GM12873 (cell line): ENCODE measurements at regions not wholly inside any gene's neighbourhood (a gene's known extent, or its start where the extent isn't known, plus 50 kb on each side); places are given as distances from the start of the nearest gene placed in this dataset.

ENCODE experiments used
- TF ChIP-seq, protein P1 (sequence below): IDR thresholded peaks from 2 replicates; pipeline ENCODE4 v1.5.1; 2012; ENCODE audit warnings: low read depth, mild to moderate bottlenecking, moderate library complexity, low read length, control low read depth; ENCODE audit not compliant: insufficient read depth; ENCODE audit errors: missing control alignments

DNA sequence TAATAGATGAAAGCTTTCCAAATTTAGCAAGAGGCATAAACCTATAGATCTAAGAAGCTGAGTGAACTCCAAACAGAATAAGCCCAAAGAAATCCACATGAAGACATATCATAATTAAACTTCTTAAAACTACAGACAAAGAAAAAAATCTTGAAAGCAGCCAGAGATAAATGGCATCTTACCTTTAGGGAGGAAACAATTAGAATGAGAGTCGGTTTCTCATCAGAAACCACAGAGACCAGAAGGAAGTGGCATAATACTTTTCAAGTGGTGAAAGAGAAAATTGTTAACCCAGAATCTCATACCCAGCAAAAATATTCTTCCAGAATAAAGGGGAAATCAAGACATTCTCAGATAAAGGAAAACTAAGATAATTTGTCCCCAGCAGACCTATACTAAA lies 98.9 kb upstream of the NANOS1 start:
- TF ChIP-seq, protein P1, sequence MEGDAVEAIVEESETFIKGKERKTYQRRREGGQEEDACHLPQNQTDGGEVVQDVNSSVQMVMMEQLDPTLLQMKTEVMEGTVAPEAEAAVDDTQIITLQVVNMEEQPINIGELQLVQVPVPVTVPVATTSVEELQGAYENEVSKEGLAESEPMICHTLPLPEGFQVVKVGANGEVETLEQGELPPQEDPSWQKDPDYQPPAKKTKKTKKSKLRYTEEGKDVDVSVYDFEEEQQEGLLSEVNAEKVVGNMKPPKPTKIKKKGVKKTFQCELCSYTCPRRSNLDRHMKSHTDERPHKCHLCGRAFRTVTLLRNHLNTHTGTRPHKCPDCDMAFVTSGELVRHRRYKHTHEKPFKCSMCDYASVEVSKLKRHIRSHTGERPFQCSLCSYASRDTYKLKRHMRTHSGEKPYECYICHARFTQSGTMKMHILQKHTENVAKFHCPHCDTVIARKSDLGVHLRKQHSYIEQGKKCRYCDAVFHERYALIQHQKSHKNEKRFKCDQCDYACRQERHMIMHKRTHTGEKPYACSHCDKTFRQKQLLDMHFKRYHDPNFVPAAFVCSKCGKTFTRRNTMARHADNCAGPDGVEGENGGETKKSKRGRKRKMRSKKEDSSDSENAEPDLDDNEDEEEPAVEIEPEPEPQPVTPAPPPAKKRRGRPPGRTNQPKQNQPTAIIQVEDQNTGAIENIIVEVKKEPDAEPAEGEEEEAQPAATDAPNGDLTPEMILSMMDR, result no peak

DNA sequence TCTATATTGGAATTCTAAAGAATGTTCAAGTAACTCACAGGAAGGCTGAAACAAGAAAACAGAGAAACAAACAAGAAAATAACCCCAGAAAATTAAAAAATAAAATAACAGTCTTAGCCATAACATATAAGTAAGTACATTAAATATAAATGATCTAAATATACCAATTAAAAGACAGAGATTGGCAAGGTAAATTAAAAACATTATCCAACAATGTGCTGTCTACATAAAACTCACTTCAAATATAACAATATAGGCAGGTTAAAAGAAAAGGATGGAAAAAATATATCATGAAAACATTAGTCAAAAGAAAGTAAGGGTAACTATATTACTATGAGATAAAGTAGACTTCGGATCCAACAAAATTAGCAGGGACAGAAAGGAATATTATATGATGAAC lies 98.1 kb upstream of the NANOS1 start:
- TF ChIP-seq, protein P1, result no peak

DNA sequence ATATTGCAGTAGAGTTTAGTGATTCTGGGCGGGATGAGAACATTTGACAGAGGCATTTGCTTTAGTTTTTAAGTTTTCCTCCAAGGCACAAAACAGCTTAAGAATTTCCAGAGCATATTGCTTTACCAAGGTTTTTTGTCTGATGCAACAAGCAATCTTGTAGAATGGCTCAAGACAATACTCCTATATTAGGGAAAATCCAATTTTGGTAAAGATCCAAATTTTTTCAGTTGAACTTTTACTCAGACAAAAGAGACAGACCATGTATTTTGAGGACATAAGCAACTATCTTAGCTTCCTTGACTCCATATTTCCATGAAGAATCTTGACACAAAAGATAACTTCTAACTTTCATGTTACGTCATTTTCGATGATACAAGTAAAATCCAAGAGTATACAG lies 92.3 kb upstream of the NANOS1 start:
- TF ChIP-seq, protein P1, result no peak

DNA sequence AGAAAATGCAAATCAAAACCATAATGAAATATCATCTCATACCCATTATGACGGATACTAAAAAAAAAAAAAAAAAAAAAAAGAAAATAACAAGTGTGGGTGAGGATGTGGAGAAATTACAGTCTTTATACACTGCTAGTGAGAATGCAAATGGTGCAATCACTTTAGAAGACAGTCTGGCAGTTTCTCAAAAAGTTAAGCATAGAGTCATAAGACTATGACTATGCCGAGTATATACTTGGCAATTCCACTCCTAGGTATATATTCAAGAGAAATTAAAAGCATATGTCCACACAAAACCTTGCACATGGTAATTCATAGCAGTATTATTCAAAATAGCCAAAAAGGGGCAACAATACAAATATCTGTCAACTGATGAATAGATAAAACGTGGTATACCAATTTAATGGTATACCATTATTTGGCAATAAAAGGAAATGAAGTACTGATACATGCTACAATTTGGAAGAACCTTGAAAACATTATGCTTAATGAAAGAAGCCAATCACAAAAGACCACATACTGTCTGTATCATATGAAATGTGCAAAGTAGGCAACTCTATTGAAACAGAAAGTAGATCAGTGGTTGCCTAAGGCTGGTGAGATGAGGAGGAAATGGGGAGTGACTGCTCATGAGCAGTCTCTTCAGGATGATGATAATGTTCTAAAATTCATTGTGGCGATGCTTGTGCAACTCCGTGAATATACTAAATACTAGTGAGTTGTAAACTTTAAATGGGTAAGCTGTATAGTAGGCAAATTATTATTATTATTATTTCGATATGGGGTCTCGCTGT lies 90.1 kb upstream of the NANOS1 start:
- TF ChIP-seq, protein P1, result no peak

DNA sequence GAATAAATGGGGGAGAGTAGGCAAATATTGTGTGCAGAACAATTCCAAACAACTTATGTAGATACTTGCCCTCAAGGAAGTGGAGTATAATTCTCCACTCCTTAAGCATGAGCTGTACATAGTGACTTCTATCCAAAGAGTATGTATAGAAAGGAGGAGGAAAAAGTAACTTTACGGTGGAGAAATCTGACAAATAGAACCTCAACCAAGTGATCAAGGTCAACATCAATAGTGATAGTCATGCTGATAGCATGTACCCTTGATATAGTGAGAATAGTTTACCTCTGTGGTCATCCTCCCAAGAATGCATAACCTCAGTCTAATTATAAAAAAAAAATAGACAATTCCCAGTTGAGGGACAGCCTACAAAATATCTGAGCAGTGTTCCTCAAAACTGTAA lies 89.1 kb upstream of the NANOS1 start:
- TF ChIP-seq, protein P1, result no peak

DNA sequence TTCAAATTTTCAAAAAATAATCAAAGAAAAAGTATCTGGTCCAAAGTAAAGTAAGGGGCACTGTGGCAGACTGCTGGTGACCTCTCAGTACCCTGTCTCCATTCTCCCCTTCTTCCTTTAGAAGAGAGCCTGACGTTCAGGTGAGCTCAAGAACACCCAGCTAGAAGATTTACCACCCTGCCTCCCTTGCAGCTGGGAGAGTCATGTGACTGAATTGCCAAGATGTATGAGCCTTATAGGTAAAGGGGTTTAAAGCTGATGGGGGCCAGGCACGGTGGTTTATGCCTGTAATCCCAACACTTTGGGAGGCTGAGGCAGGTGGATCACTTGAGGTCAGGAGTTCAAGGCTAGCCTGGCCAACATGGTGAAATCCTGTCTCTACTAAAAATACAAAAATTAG lies 86.3 kb upstream of the NANOS1 start:
- TF ChIP-seq, protein P1, result no peak

DNA sequence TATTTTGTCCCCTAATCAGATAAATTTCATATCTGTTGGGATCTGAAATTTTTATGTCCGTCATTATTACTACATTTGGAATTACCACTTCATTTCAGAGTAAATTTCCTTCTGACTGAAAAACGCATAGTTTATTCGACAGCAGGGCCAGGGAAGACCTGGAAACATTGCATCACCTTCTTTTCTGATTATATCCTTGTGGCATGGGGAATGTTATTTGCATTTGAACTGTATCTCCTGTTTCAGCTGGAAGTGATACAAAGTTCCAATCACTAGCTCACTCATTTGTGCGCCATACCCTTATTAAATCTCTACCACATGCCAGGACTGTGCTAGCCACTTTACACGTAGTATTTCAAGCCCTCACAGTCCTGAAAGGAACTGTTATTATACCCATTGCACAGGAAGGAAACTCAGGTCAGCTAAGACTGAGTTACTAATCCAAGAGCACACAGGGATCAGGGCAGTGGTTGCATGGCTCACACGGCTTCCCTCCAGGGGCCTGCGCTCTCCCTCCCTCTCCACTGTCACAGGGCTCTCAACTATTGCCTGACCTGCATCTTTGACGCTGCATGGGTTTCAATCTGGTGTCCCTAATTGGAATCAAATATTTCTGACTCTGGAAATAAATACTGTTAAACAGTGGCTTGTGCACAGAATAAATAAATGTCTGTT lies 84.4 kb upstream of the NANOS1 start:
- TF ChIP-seq, protein P1, result no peak
